Epithelial cell of esophagus (primary cell): ENCODE measurements at regions not wholly inside any gene's neighbourhood (a gene's known extent, or its start where the extent isn't known, plus 50 kb on each side); places are given as distances from the start of the nearest gene placed in this dataset.
A peak's percentile ranks its signal among the peaks of the same experiment; 100 is the strongest.
"Not testable (repeated sequence)": the region's sequence is repeated elsewhere in the genome, so short reads cannot be mapped to it uniquely, and the experiment has no call there.

Experiments
- DNase-seq: peaks from one replicate; pipeline ENCODE4 v3.0.0; 2010; ENCODE audit warnings: low read depth
- H3K4me3 ChIP-seq: 2 replicates; pipeline ENCODE4 v1.5.1; 2011; ENCODE audit warnings: mild to moderate bottlenecking, low read length, control low read depth
- CTCF ChIP-seq: IDR thresholded peaks from 2 replicates; pipeline ENCODE4 v1.5.1; 2011; ENCODE audit warnings: low read depth, mild to moderate bottlenecking, low read length, control low read depth, inconsistent platforms; ENCODE audit not compliant: insufficient read depth; ENCODE audit errors: missing control alignments

GRCh38 chr7:136116186-136116585, 139.0 kb upstream of the MTPN start:
- H3K4me3 ChIP-seq, result no peak overlapping the region
- no peak for TF ChIP-seq CTCF
- DNase-seq, result no peak

GRCh38 chr7:136114966-136115762, 138.0 kb upstream of the MTPN start:
- DNase-seq, result peak; percentile 54
- peak; percentile 60 for TF ChIP-seq CTCF
- H3K4me3 ChIP-seq, result no peak overlapping the region

- not testable (repeated sequence) for H3K4me3 ChIP-seq, DNase-seq
Observed at GRCh38 chr7:136114467-136114866, 137.3 kb upstream of the MTPN start.

GRCh38 chr7:136109037-136109436, 131.9 kb upstream of the MTPN start:
- H3K4me3 ChIP-seq, DNase-seq: not testable (repeated sequence)

- DNase-seq, result no peak
- TF ChIP-seq CTCF, result no peak
- H3K4me3 ChIP-seq, result no peak overlapping the region
Observed at GRCh38 chr7:136105191-136105590, 128.0 kb upstream of the MTPN start.

GRCh38 chr7:136104269-136104603, 127.1 kb upstream of the MTPN start:
- H3K4me3 ChIP-seq, result no peak overlapping the region
- no peak for DNase-seq
- no peak for TF ChIP-seq CTCF

GRCh38 chr7:136103545-136104268, 126.5 kb upstream of the MTPN start:
- DNase-seq, result no peak
- no peak for TF ChIP-seq CTCF
- H3K4me3 ChIP-seq, result no peak overlapping the region

GRCh38 chr7:136102881-136103280, 125.7 kb upstream of the MTPN start:
- no peak overlapping the region for H3K4me3 ChIP-seq
- DNase-seq, result peak; percentile 27
- TF ChIP-seq CTCF, result no peak

- H3K4me3 ChIP-seq, DNase-seq: not testable (repeated sequence)
Observed at GRCh38 chr7:136092714-136093113, 115.6 kb upstream of the MTPN start.
